Endothelial cell of umbilical vein (primary cell): ENCODE measurements at regions not wholly inside any gene's neighbourhood (a gene's known extent, or its start where the extent isn't known, plus 50 kb on each side); places are given as distances from the start of the nearest gene placed in this dataset.

Experiments used
- BruUV-seq: library from RNA; stranded (reverse); fragments of 400-500 nt; replicated peaks from 2 replicates; lab custom pipeline; 2021; lab: Mats Ljungman, UMichigan
- CTCF ChIA-PET: fragments of 300-600, 350-600 bp; sonication (Branson Sonifier 250); formaldehyde crosslinking; loops from one replicate; lab custom pipeline; 2021; ENCODE audit warnings: antibody characterized with exemption, inconsistent platforms; lab: Charles Lee
- POLR2A ChIA-PET: fragments of 300-600, 350-600 bp; sonication (Branson Sonifier 250); formaldehyde crosslinking; loops from one replicate; lab custom pipeline; 2021; ENCODE audit warnings: antibody characterized with exemption, inconsistent platforms; lab: Charles Lee
- DNase-seq: peaks from one replicate; pipeline ENCODE4 v3.0.0-alpha.2; 2011; ENCODE audit warnings: low read depth, low spot score
- FAIRE-seq: peaks from 2 replicates; lab custom pipeline; 2011; peaks lifted over from hg19 to GRCh38; lab: Jason Lieb, UNC
- H2AFZ ChIP-seq: 2 replicates; pipeline ENCODE4 v1.6.0; 2012; ENCODE audit warnings: low read depth, low read length, control low read depth, inconsistent platforms
- H3K27ac ChIP-seq: 2 replicates; pipeline ENCODE4 v1.5.1; 2011; ENCODE audit warnings: low read depth, mild to moderate bottlenecking, control low read depth, low read length, moderate library complexity; ENCODE audit not compliant: insufficient read depth
- H3K27me3 ChIP-seq, 2 experiments: 2 replicates each; pipeline versions ENCODE4 v1.6.0 to v1.6.1; 2011; ENCODE audit warnings: low read length in 2 of 2, mixed read lengths in 1 of 2; ENCODE audit not compliant: control insufficient read depth in 2 of 2, insufficient read depth in 2 of 2
- H3K36me3 ChIP-seq, 2 experiments: 2 replicates in 1 of 2; 3 replicates in 1 of 2; pipeline ENCODE4 v1.5.1; 2011; ENCODE audit warnings: low read length in 2 of 2, mild to moderate bottlenecking in 1 of 2, moderate library complexity in 1 of 2; ENCODE audit not compliant: control insufficient read depth in 2 of 2, insufficient read depth in 2 of 2; ENCODE audit errors: extremely low read depth in 1 of 2
- H3K4me1 ChIP-seq: 3 replicates; pipeline ENCODE4 v1.5.1; 2011; ENCODE audit warnings: mild to moderate bottlenecking, low read length; ENCODE audit not compliant: control insufficient read depth, insufficient read depth; ENCODE audit errors: extremely low read depth
- H3K4me2 ChIP-seq: 2 replicates; pipeline ENCODE4 v1.6.1; 2011; ENCODE audit warnings: low read length, control low read depth, mixed read lengths; ENCODE audit not compliant: insufficient read depth
- H3K4me3 ChIP-seq, 3 experiments: fragments of 200-600 bp in 1 of 3; sonication (generic), shearing (Covaris generic) in 1 of 3; replicated peaks in 1 of 3; 2 replicates each; pipeline ENCODE4 v1.5.1; 2011 to 2016; ENCODE audit warnings: control low read depth in 3 of 3, low read length in 3 of 3, mild to moderate bottlenecking in 2 of 3, inconsistent platforms in 1 of 3, low read depth in 1 of 3, moderate library complexity in 1 of 3; ENCODE audit not compliant: insufficient read depth in 1 of 3
- H3K79me2 ChIP-seq: 2 replicates; pipeline ENCODE4 v1.6.0; 2012; ENCODE audit warnings: low read length, inconsistent platforms; ENCODE audit not compliant: control insufficient read depth, insufficient read depth
- H3K9ac ChIP-seq: replicated peaks from 2 replicates; pipeline ENCODE3; 2011; ENCODE audit warnings: low read length, control low read depth; ENCODE audit not compliant: insufficient read depth; ENCODE audit errors: extremely low read depth
- H3K9me1 ChIP-seq: replicated peaks from 3 replicates; pipeline ENCODE4 v1.6.0; 2011; ENCODE audit warnings: mild to moderate bottlenecking, low read length; ENCODE audit not compliant: control insufficient read depth, insufficient read depth; ENCODE audit errors: extremely low read depth
- H3K9me3 ChIP-seq: replicated peaks from 2 replicates; pipeline ENCODE4 v1.5.1; 2012; ENCODE audit warnings: low read length, inconsistent platforms; ENCODE audit not compliant: control insufficient read depth, insufficient read depth
- H4K20me1 ChIP-seq: replicated peaks from 2 replicates; pipeline ENCODE3; 2011; ENCODE audit warnings: mild to moderate bottlenecking, low read length; ENCODE audit not compliant: control insufficient read depth, insufficient read depth; ENCODE audit errors: extremely low read depth
- CTCF ChIP-seq, 2 donors: IDR thresholded peaks; 1 replicate in 1 of 2; 2 replicates in 1 of 2; pipeline ENCODE4 v1.5.1; 2011; ENCODE audit warnings: low read length in 2 of 2, mild to moderate bottlenecking in 2 of 2, moderate library complexity in 2 of 2, control low read depth in 1 of 2, inconsistent platforms in 1 of 2, low read depth in 1 of 2; ENCODE audit not compliant: insufficient read depth in 1 of 2; ENCODE audit errors: extremely low read depth in 1 of 2
- EZH2 ChIP-seq: IDR thresholded peaks from 2 replicates; pipeline ENCODE4 v1.6.1; 2012; ENCODE audit warnings: borderline replicate concordance, low read depth, mild to moderate bottlenecking, moderate library complexity, low read length, inconsistent platforms; ENCODE audit not compliant: severe bottlenecking
- FOS ChIP-seq: IDR thresholded peaks from 2 replicates; pipeline ENCODE4 v1.6.1; 2011; ENCODE audit warnings: mild to moderate bottlenecking, low read length, moderate library complexity, borderline replicate concordance; ENCODE audit not compliant: insufficient read depth
- GATA2 ChIP-seq: IDR thresholded peaks from 2 replicates; pipeline ENCODE4 v1.7.0; 2011; ENCODE audit warnings: low read depth, mild to moderate bottlenecking, moderate library complexity, mixed read lengths, low read length; ENCODE audit not compliant: insufficient read length, insufficient read depth
- JUN ChIP-seq: IDR thresholded peaks from 2 replicates; pipeline ENCODE4 v1.6.1; 2011; ENCODE audit warnings: borderline replicate concordance, low read depth; ENCODE audit not compliant: insufficient read length, insufficient read depth
- MAX ChIP-seq: IDR thresholded peaks from 2 replicates; pipeline ENCODE4 v1.6.1; 2011; ENCODE audit not compliant: insufficient read depth, insufficient read length
- MYC ChIP-seq: IDR thresholded peaks from one replicate; pipeline ENCODE4 v1.6.1; 2011; ENCODE audit warnings: mild to moderate bottlenecking, low read depth, low read length
- POLR2A ChIP-seq: IDR thresholded peaks from 2 replicates; pipeline ENCODE4 v1.6.1; 2012; ENCODE audit warnings: low read depth, mild to moderate bottlenecking, control low read depth, low read length
- POLR2AphosphoS5 ChIP-seq: IDR thresholded peaks from 2 replicates; pipeline ENCODE4 v1.6.1; 2012; ENCODE audit warnings: low read depth, mild to moderate bottlenecking, control low read depth, low read length, moderate library complexity; ENCODE audit not compliant: insufficient read depth
- dilution Hi-C: fragments of 300-500 bp; cut with MboI; formaldehyde crosslinking; loops from one replicate; pipeline ENCODE4 v1.15.0; 2019; ENCODE audit warnings: low sequenced_read_pairs; ENCODE audit not compliant: extremely low pct_ligation_motif_present
- intact Hi-C: fragments of 100-400 bp; cut with micrococcal nuclease; formaldehyde crosslinking; loops from one replicate; pipeline ENCODE4 v1.10.0; 2022

- Histone ChIP-seq H3K27me3 (no peaks in the 10 kb centered on the region), H3K79me2 (no peaks in the 10 kb centered on the region), H3K4me3 (no peak overlapping the region), H3K9me1 (no peaks in the 10 kb centered on the region), H4K20me1 (no peaks in the 10 kb centered on the region), H2AFZ (no peak overlapping the region), H3K9me3 (no peaks in the 10 kb centered on the region), H3K36me3 (no peaks in the 10 kb centered on the region), H3K4me2 (no peak overlapping the region), H3K4me1 (peaks cover 17% of the 10 kb centered on the region), H3K27ac (no peak overlapping the region), H3K9ac (no peak overlapping the region)
- DNase-seq (no peak), FAIRE-seq (no peak)
- ChIA-PET POLR2A (no interaction called here), CTCF (interaction anchor here (0.9 kb wide), 1 partner anchor 92 kb away, joined by 3 read pairs; no protein-coding TSS in a partner anchor)
- no peak for TF ChIP-seq POLR2AphosphoS5
- TF ChIP-seq MYC = no peak
- TF ChIP-seq GATA2 = no peak
- no peak for TF ChIP-seq EZH2
- BruUV-seq = no TSS peak
- intact Hi-C loops = no loop called here
- dilution Hi-C loops = no loop called here
Measured at GRCh38 chr2:160741815-160742214, 248.2 kb upstream of the RBMS1 start.

- TF ChIP-seq MAX (no peak), GATA2 (no peak), JUN (no peak), MYC (no peak), EZH2 (no peak), FOS (no peak), POLR2AphosphoS5 (no peak), CTCF (IDR thresholded peaks at IDR 0.05; ENCODE audit: extremely low read depth in 1 of 2, insufficient read depth in 1 of 2, low read depth in 1 of 2, low read length in 2 of 2) (no peak), POLR2A (no peak)
- ChIA-PET CTCF (interaction anchor here (0.7 to 1.2 kb wide), 2 partner anchors 11 to 64 kb away, joined by 3 read pairs; no protein-coding TSS in a partner anchor), POLR2A (no interaction called here)
- intact Hi-C loops = no loop called here
- Histone ChIP-seq H3K27me3 (no peaks in the 10 kb centered on the region), H4K20me1 (no peaks in the 10 kb centered on the region), H3K9me3 (no peaks in the 10 kb centered on the region), H3K9me1 (no peaks in the 10 kb centered on the region), H3K36me3 (no peaks in the 10 kb centered on the region), H3K79me2 (no peaks in the 10 kb centered on the region), H2AFZ (no peak overlapping the region), H3K4me1 (peaks cover 11% of the 10 kb centered on the region), H3K9ac (no peak overlapping the region), H3K4me3 (no peak overlapping the region), H3K27ac (no peak overlapping the region), H3K4me2 (no peak overlapping the region)
- DNase-seq (no peak), FAIRE-seq (no peak)
- BruUV-seq = no TSS peak
- dilution Hi-C loops = no loop called here
Measured at GRCh38 chr2:160742667-160743066, 249.1 kb upstream of the RBMS1 start.
